Stimulated activated naive CD8-positive, alpha-beta T cell treated with anti-CD3 and anti-CD28 coated beads, Interleukin-15, amount 100 ng/mL, for 72 hours (primary cell): ENCODE measurements at regions not wholly inside any gene's neighbourhood (a gene's known extent, or its start where the extent isn't known, plus 50 kb on each side); places are given as distances from the start of the nearest gene placed in this dataset.

Experiments
- ATAC-seq: fragments of 150-1000 bp; cut with Tn5 transposase; 2 replicates; pipeline ENCODE4 v1.10.0; 2021; ENCODE audit warnings: mild to moderate bottlenecking, moderate library complexity
- DNase-seq, 2 donors: peaks; one replicate each; pipeline ENCODE4 v3.0.0; 2021 to 2022
- H3K27ac Mint-ChIP-seq, 2 donors: one replicate each; pipeline ENCODE4 v1.8.0; 2022; ENCODE audit warnings: mild to moderate bottlenecking in 2 of 2, mixed read lengths in 2 of 2, moderate library complexity in 2 of 2
- H3K27me3 Mint-ChIP-seq: one replicate; pipeline ENCODE4 v1.8.0; 2022; ENCODE audit warnings: mixed read lengths
- H3K4me1 Mint-ChIP-seq: one replicate; pipeline ENCODE4 v1.8.0; 2022; ENCODE audit warnings: mild to moderate bottlenecking, mixed read lengths
- H3K4me3 Mint-ChIP-seq, 2 donors: one replicate each; pipeline ENCODE4 v1.8.0; 2022; ENCODE audit warnings: mild to moderate bottlenecking in 2 of 2, mixed read lengths in 2 of 2, moderate library complexity in 1 of 2
- H3K9me3 Mint-ChIP-seq, 2 donors: one replicate each; pipeline ENCODE4 v1.8.0; 2022; ENCODE audit warnings: mixed read lengths in 2 of 2

DNA sequence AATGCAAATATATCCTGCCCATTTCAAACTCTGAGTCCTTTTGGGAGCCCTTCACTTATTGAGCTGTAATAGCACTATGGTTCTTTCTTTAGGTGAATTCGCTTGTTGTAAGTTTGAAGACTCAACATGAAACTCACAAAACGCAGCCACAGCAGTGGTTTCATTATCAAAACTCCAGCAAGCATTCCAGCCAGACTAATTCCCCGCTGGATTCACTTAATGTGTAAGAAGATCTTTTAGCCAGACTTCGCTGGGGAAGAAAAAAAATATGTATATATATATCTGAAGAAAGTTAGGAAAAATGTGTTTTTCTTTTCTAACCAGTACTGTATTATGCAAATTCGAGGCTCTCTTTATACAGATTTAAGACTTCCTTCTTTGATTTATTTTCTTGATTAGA is 241.1 kb downstream of the WNT5A start:
- no peaks in the 10 kb centered on the region for H3K27me3 Mint-ChIP-seq
- no peak overlapping the region for H3K27ac Mint-ChIP-seq
- ATAC-seq (no peak), DNase-seq (no peak)
- peaks cover 4 to 33% of the 10 kb centered on the region in 2 donors for H3K9me3 Mint-ChIP-seq
- H3K4me3 Mint-ChIP-seq: no peak overlapping the region
- H3K4me1 Mint-ChIP-seq: no peaks in the 10 kb centered on the region

DNA sequence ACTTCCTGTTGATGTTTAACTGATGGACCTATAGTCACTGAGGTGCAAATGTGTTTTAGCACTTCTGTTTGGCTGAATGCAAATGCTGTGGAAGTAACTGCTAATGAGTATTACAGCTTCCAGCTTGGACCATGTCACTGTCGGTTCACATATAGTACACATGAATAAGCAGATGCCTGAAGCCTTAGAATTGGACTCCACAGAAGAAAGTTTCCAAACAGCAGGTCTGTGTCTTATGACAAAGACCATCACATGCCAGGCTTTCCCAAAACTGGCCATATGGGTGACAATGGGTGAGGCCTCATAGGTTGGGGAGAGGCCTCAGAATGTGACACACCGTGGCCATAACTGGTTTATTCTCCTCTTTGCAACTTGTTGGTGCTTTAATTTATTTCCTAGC is 241.8 kb downstream of the WNT5A start:
- H3K4me1 Mint-ChIP-seq: no peaks in the 10 kb centered on the region

DNA sequence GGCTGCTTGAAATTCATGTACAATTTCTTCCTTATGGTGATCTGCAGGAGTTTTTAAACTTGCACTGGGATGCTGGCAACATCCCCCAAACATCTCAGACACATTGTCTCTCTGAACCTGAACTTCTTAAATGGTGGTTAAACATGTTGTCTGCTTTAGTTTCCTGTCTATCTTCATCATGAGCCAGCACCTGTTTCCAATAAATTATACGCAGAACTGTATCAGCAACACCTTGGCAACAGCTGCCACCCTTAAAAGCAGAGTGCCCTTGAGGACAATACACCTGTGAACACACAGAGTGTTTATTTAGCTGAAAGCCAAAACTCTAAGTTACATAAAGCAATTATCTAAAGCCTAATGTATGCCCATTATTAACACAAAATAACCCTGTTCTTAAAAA is 242.9 kb downstream of the WNT5A start:
- Mint-ChIP-seq H3K27ac (no peak overlapping the region), H3K27me3 (no peaks in the 10 kb centered on the region), H3K4me1 (no peaks in the 10 kb centered on the region), H3K4me3 (no peak overlapping the region), H3K9me3 (peaks cover 4 to 25% of the 10 kb centered on the region in 2 donors)
- no peak for DNase-seq
- no peak for ATAC-seq

More for the DNA sequence above, 241.8 kb downstream of the WNT5A start:
- Mint-ChIP-seq H3K27ac (no peak overlapping the region), H3K9me3 (peaks cover 4 to 33% of the 10 kb centered on the region in 2 donors), H3K27me3 (no peaks in the 10 kb centered on the region), H3K4me3 (no peak overlapping the region)
- DNase-seq (no peak), ATAC-seq (no peak)

DNA sequence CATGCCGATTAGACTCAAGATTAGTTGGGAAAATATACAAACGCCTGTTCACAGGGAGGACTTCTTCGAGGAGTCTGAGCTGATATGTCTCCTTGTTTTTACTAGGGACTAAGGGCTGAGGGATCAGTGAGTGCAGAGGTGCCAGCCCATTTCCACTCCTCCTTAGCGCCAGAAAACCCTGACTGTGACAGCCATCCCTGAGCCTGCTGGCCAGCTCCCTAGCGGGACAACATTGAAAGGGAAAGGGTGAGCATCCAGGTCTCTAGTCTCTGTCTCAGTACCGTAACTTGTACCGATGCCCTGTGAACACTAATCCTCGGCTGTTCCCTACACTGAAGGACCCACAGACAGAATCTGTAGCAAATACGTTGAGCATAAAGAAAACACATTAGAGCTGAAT is 243.4 kb downstream of the WNT5A start:
- ATAC-seq: no peak
- Mint-ChIP-seq H3K27me3 (no peaks in the 10 kb centered on the region), H3K4me3 (no peak overlapping the region), H3K9me3 (peaks cover 6 to 21% of the 10 kb centered on the region in 2 donors), H3K27ac (no peak overlapping the region), H3K4me1 (no peaks in the 10 kb centered on the region)
- no peak for DNase-seq

DNA sequence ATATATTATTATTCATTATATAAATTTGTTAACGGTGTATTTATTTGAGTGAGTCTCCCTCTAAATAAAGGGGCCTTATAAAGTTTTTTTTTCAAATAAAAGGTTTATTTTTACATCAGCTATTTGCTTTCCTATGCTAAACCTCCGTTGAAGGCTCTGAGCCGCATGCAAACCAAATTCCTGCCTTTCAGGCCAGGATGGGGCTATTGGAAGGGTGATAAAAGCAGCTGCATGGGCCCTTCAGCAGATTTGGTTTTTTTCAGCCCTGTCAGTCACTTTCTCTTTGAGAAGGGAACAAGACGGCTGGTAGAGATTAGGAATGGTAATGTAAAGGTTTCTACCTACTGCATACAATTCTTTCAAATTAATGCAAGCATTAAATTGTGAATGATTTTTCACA is 244.2 kb downstream of the WNT5A start:
- Mint-ChIP-seq H3K27ac (no peak overlapping the region), H3K4me3 (no peak overlapping the region), H3K9me3 (peaks cover 7 to 13% of the 10 kb centered on the region in 2 donors), H3K27me3 (no peaks in the 10 kb centered on the region), H3K4me1 (no peaks in the 10 kb centered on the region)
- ATAC-seq: no peak
- DNase-seq: no peak

DNA sequence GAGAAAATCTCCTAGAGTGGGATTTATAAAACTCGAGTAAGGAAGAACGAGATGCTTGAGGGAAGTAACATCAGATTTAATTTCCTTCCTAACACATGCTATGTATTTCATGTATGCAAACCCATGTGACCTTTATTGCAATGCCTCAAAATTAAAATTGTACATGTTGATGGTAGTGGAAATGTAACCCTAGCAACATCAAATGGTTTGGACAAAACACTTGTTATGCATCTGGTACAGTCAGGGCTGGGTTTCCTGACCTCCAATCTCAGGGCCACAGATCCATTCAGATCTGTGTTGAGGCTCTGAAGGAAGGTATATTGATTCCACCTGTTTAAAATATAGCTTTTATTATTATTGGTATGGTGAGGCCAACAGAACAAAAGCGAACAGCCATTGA is 246.0 kb downstream of the WNT5A start:
- DNase-seq: no peak
- H3K27ac Mint-ChIP-seq: no peak overlapping the region
- peaks cover 4 to 8% of the 10 kb centered on the region in 2 donors for H3K9me3 Mint-ChIP-seq
- no peak overlapping the region for H3K4me3 Mint-ChIP-seq
- H3K4me1 Mint-ChIP-seq: no peaks in the 10 kb centered on the region
- no peak for ATAC-seq
- no peaks in the 10 kb centered on the region for H3K27me3 Mint-ChIP-seq

DNA sequence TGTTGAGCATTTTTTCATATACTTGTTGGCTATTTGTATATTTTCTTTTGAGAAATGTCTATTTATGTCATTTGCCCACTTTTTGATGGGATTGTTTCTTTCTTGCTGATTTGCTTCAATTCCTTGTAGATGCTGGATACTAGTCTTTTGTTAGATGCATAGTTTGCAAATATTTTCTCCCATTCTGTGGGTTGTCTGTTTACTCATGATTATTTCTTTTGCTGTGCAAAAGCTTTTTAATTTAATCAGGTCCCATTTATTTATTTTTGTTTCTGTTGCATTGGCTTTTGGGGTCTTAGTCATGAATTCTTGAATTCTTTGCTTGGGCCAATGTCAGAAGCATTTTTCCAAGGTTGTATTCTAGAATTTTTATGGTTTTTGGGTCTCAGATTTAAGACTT is 251.7 kb downstream of the WNT5A start:
- Mint-ChIP-seq H3K4me3 (no peak overlapping the region), H3K27ac (no peak overlapping the region), H3K9me3 (peaks cover 4 to 7% of the 10 kb centered on the region in 2 donors), H3K4me1 (no peaks in the 10 kb centered on the region), H3K27me3 (no peaks in the 10 kb centered on the region)
- no peak for ATAC-seq
- no peak for DNase-seq

DNA sequence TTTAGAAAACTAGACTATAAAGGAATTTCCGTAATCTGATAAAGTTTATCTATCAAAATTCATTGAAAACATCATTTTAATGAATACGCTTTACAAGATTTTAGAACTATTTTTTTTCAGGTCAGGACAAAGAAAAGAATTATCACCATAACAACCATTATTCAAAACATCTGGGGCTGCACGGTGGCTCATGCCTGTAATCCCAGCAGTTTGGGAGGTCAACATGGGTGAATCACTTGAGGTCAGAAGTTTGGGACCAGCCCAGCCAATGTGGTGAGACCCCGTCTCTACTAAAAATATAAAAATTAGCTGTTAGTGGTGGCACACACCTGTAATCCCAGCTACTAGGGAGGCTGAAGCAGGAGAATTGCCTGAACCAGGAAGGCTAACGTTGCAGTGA is 260.4 kb downstream of the WNT5A start:
- Mint-ChIP-seq H3K27ac (no peak overlapping the region), H3K4me1 (no peaks in the 10 kb centered on the region), H3K9me3 (peaks cover 0 to 17% of the 10 kb centered on the region in 2 donors), H3K4me3 (no peak overlapping the region), H3K27me3 (peaks cover 13% of the 10 kb centered on the region)
- no peak for ATAC-seq
- DNase-seq: no peak

DNA sequence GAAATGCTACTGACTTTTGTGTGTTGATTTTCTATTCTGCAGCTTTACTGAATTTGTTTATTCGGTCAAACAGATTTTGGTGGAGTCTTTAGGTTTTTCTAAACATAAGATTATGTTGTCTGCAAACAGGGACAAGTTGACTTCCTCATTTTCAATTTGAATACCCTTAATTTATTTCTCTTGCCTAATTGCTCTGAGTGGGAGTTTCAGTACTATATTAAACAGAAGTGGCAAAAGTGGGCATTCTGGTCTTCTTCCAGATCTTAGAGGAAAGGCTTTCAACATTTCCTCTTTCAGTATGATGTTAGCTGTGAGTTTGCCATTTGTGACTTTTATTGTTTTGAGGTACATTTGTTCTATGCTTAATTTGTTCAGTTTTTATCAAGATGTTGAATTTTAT is 268.5 kb downstream of the WNT5A start:
- no peak for DNase-seq
- no peaks in the 10 kb centered on the region for H3K4me1 Mint-ChIP-seq
- H3K4me3 Mint-ChIP-seq: no peak overlapping the region
- ATAC-seq: no peak
- no peaks in the 10 kb centered on the region for H3K27me3 Mint-ChIP-seq
- peaks cover 11 to 16% of the 10 kb centered on the region in 2 donors for H3K9me3 Mint-ChIP-seq
- no peak overlapping the region for H3K27ac Mint-ChIP-seq

DNA sequence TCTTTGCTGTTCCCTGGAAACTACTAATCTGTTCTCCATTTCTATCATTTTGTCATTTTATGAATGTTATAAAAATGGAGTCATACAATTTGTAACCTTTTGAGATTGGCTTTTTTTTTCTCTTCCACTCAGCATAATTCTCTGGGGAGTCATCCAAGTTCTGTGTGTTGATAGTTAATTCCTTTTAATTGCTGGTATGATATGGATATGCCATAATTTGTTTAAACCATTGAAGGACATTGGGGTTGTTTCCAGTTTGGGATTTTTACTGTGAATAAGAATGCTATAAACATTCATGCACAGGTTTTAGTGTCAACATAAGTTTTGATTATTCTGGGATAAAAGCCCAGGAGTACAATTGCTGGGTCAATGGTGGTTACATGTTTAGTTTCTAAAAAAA is 279.4 kb downstream of the WNT5A start:
- DNase-seq (no peak), ATAC-seq (no peak)
- Mint-ChIP-seq H3K9me3 (no peaks in the 10 kb centered on the region), H3K4me1 (no peaks in the 10 kb centered on the region), H3K27me3 (no peaks in the 10 kb centered on the region), H3K27ac (no peak overlapping the region), H3K4me3 (no peak overlapping the region)

DNA sequence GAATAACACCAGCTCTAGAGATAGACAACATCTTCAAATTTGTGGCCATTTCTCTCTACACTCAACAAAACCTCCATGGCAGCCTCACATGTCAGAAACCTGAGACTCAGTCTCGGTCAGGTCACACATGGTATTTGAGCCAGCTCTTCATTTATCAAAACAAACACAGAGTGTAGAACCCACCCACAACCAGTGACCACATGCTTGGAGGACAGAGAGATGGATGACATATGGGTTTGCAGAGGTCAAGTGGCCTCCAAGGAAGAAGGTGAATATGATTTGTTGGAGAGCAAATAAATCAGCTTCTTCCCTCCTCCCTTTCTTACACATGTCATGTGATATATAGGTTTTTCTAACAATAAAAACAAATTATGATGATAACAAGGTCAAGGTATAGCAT is 278.1 kb upstream of the LRTM1 start:
- no peak for ATAC-seq
- H3K27me3 Mint-ChIP-seq: no peaks in the 10 kb centered on the region
- no peak for DNase-seq
- no peak overlapping the region for H3K4me3 Mint-ChIP-seq
- no peaks in the 10 kb centered on the region for H3K9me3 Mint-ChIP-seq
- H3K4me1 Mint-ChIP-seq: no peaks in the 10 kb centered on the region
- no peak overlapping the region for H3K27ac Mint-ChIP-seq

DNA sequence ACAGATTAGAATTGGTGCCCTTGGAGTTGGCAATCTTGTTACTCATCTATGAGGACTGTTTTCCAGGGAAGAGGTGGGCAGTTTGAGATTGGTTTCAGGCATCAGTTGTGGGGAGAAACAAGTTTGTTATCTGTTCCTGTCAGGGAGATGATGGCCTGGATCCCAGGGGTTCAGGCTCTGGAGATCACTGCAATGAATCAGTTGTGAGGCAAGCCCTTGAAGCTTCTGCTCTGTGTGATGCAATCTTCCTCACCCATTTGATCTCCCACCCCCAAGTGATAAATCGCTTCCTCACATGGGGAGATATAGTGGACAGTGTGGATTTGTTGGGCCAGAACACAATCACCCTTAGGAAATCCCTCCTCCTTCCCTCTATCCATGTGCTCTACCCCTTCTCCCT is 276.6 kb upstream of the LRTM1 start:
- H3K9me3 Mint-ChIP-seq: no peaks in the 10 kb centered on the region
- no peaks in the 10 kb centered on the region for H3K4me1 Mint-ChIP-seq
- H3K4me3 Mint-ChIP-seq: no peak overlapping the region
- H3K27me3 Mint-ChIP-seq: no peaks in the 10 kb centered on the region
- H3K27ac Mint-ChIP-seq: no peak overlapping the region
- DNase-seq: no peak
- ATAC-seq: no peak

DNA sequence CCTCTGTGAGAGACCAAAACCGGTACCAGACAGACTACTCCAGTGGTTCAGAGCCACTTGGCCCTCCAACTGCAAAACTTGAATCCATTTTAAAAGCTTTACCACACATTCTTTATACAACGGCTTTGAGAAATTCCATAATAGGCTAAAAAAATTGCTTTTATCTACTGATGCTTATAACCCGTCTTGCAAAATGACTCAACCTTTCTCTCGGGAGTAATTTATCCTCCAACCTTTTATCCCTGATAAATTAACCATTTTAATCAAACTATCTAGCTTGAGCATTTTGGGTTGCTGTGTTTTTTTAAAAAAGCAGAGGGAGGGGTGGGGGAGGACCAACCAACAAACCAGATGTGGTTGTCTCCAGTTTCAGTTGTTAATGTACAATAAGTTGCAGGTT is 275.7 kb upstream of the LRTM1 start:
- Mint-ChIP-seq H3K4me3 (no peak overlapping the region), H3K27ac (no peak overlapping the region), H3K27me3 (no peaks in the 10 kb centered on the region), H3K4me1 (no peaks in the 10 kb centered on the region), H3K9me3 (no peaks in the 10 kb centered on the region)
- ATAC-seq (no peak), DNase-seq (no peak)

DNA sequence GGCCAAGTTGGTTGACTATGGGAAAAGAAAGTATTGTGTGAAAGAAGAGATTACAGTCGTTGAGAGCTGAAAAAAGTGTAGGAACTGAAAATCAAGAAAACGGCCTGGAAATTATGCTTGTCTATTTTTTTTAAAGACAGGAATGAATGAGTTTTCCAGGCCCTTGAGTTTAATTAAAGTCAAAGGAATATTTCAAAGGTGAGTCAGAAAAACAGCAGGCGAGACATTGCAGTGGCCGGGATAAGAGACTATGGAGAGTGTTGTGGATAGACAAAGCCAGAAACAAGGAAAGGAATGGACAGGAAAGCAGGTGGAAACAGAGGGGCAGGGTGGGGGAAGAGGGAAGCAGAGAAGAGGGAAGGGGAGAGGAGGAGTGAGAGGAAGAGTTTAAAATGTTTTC is 275.1 kb upstream of the LRTM1 start:
- H3K4me1 Mint-ChIP-seq: no peaks in the 10 kb centered on the region
- H3K4me3 Mint-ChIP-seq: no peak overlapping the region
- no peaks in the 10 kb centered on the region for H3K27me3 Mint-ChIP-seq
- ATAC-seq (no peak), DNase-seq (no peak)
- H3K9me3 Mint-ChIP-seq: no peaks in the 10 kb centered on the region
- no peak overlapping the region for H3K27ac Mint-ChIP-seq

DNA sequence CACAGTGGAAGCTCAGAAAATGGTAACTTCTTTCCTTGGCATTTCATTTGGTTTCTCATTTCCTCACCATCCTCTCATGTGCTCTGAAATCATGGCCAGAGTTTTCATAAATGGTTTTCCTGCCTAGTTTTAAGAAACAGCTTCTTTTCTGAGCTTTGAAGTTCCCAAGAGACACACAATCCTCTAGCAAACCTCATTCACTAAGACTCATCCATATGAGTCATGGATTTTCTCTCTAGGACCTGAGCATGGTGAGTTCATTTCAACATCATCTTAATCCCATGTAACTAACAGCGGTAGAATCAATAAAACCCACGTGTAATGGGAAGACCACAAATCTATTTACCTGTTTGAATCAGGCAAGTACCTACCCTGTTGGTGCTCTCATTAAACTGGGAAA is 274.5 kb upstream of the LRTM1 start:
- no peak for DNase-seq

DNA sequence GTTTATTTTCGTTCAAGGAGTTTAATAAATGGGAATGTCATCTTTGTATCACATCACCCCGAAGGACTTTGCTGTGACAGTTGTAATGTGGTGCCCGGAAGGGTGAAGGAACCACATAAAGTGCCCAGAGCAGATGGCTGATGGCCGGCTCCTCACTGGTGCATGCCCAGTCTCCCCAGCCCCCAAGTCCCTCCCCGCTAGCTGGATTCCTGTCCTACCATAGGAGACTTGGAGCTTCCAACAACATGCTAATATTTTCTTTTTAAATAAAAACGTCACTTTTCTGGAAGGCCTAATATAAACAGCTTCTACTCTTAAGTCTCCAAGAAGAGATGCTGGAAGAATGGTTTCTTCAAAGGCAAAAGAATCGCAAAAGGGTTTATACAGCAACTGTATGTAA is 273.9 kb upstream of the LRTM1 start:
- no peaks in the 10 kb centered on the region for H3K27me3 Mint-ChIP-seq
- no peak overlapping the region for H3K27ac Mint-ChIP-seq
- ATAC-seq (no peak), DNase-seq (no peak)
- H3K4me1 Mint-ChIP-seq: no peaks in the 10 kb centered on the region
- H3K9me3 Mint-ChIP-seq: no peaks in the 10 kb centered on the region
- no peak overlapping the region for H3K4me3 Mint-ChIP-seq

More for the DNA sequence above, 274.5 kb upstream of the LRTM1 start:
- Mint-ChIP-seq H3K9me3 (no peaks in the 10 kb centered on the region), H3K4me3 (no peak overlapping the region), H3K27ac (no peak overlapping the region), H3K27me3 (no peaks in the 10 kb centered on the region), H3K4me1 (no peaks in the 10 kb centered on the region)
- no peak for ATAC-seq

DNA sequence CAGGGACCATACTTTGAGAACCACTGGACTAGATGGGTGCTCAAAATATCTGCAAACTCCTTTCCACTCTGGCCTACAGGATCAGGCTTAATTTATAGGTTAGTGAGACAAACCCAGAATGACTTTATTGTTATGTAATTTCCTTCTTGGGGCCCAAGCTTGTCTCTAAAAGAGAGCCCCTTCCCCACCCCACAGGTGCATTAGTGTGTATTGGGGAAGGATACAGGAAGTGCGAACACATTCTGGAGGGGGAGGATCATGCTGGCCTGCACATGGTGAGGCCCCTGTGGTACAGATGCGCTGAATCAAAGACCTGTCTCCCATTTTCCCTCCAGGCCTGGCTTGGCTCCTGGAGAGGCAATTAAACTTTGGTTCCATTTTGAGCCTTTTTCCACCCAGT is 273.0 kb upstream of the LRTM1 start:
- no peaks in the 10 kb centered on the region for H3K27me3 Mint-ChIP-seq
- peaks cover 0 to 8% of the 10 kb centered on the region in 2 donors for H3K9me3 Mint-ChIP-seq
- no peak for ATAC-seq
- no peak overlapping the region for H3K4me3 Mint-ChIP-seq
- no peak for DNase-seq
- no peaks in the 10 kb centered on the region for H3K4me1 Mint-ChIP-seq
- no peak overlapping the region for H3K27ac Mint-ChIP-seq

DNA sequence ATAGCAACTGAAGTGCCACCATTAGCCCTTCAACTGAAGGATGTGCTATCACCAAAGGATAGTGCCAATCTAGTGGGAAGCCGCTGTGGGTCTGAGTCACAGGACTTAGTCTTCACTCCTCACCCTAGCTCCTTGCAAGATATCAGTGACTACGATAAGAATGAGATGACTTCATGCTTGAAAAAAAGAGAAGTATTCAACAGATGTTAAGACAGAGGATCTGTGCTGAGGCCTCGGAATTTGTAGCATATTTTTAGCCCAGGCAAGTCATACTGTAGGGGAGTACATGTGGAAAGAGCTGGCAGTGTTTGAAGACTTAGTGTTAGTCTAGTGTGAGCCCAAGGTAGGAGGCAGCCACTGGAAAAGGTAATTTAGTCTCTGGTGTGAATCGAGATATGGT is 270.7 kb upstream of the LRTM1 start:
- Mint-ChIP-seq H3K27ac (no peak overlapping the region), H3K4me1 (no peaks in the 10 kb centered on the region)
- no peak for DNase-seq

More for the DNA sequence above, 270.7 kb upstream of the LRTM1 start:
- Mint-ChIP-seq H3K27me3 (no peaks in the 10 kb centered on the region), H3K4me3 (no peak overlapping the region), H3K9me3 (peaks cover 0 to 11% of the 10 kb centered on the region in 2 donors)
- ATAC-seq: no peak
